ENCODE measurements at regions not wholly inside any gene's neighbourhood (a gene's known extent, or its start where the extent isn't known, plus 50 kb on each side); places are given as distances from the start of the nearest gene placed in this dataset.

GRCh38 chr2:198645816-198646215 is 811.9 kb downstream of the SATB2 start:
- no peak for TF ChIP-seq CTCF (conservative IDR thresholded peaks at IDR 0.05; ENCODE audit: low read depth, low read length)
- no peak overlapping the region for H3K4me3 ChIP-seq (ENCODE audit: low read depth, low read length)
- no peak for DNase-seq (ENCODE audit: low read depth)

- H3K4me3 ChIP-seq (ENCODE audit: low read depth, low read length): no peak overlapping the region
- no peak for TF ChIP-seq CTCF (conservative IDR thresholded peaks at IDR 0.05; ENCODE audit: low read depth, low read length)
- DNase-seq (ENCODE audit: low read depth): no peak
Observed at GRCh38 chr2:198641161-198641560, 816.6 kb downstream of the SATB2 start.

GRCh38 chr2:198640463-198640862 is 817.3 kb downstream of the SATB2 start:
- no peak overlapping the region for H3K4me3 ChIP-seq (ENCODE audit: low read depth, low read length)
- no peak for DNase-seq (ENCODE audit: low read depth)
- no peak for TF ChIP-seq CTCF (conservative IDR thresholded peaks at IDR 0.05; ENCODE audit: low read depth, low read length)

- no peak for TF ChIP-seq CTCF (conservative IDR thresholded peaks at IDR 0.05; ENCODE audit: low read depth, low read length)
- no peak for DNase-seq (ENCODE audit: low read depth)
- H3K4me3 ChIP-seq (ENCODE audit: low read depth, low read length): no peak overlapping the region
Observed at GRCh38 chr2:198639580-198639979, 818.2 kb downstream of the SATB2 start.

- no peak for DNase-seq (ENCODE audit: low read depth)
- no peak for TF ChIP-seq CTCF (conservative IDR thresholded peaks at IDR 0.05; ENCODE audit: low read depth, low read length)
- H3K4me3 ChIP-seq (ENCODE audit: low read depth, low read length): no peak overlapping the region
Observed at GRCh38 chr2:198638577-198638976, 819.2 kb downstream of the SATB2 start.

GRCh38 chr2:198630384-198630783 is 826.0 kb downstream of the PLCL1 start:
- DNase-seq (ENCODE audit: low read depth): no peak
- no peak for TF ChIP-seq CTCF (conservative IDR thresholded peaks at IDR 0.05; ENCODE audit: low read depth, low read length)
- no peak overlapping the region for H3K4me3 ChIP-seq (ENCODE audit: low read depth, low read length)

- no peak for TF ChIP-seq CTCF (conservative IDR thresholded peaks at IDR 0.05; ENCODE audit: low read depth, low read length)
- DNase-seq (ENCODE audit: low read depth): no peak
- H3K4me3 ChIP-seq (ENCODE audit: low read depth, low read length): no peak overlapping the region
Observed at GRCh38 chr2:198628596-198628995, 824.2 kb downstream of the PLCL1 start.

Data from choroid plexus epithelial cell (primary cell).